ENCODE measurements at regions not wholly inside any gene's neighbourhood (a gene's known extent, or its start where the extent isn't known, plus 50 kb on each side); places are given as distances from the start of the nearest gene placed in this dataset.
"Not testable (repeated sequence)": the region's sequence is repeated elsewhere in the genome, so short reads cannot be mapped to it uniquely, and the experiment has no call there.

DNA sequence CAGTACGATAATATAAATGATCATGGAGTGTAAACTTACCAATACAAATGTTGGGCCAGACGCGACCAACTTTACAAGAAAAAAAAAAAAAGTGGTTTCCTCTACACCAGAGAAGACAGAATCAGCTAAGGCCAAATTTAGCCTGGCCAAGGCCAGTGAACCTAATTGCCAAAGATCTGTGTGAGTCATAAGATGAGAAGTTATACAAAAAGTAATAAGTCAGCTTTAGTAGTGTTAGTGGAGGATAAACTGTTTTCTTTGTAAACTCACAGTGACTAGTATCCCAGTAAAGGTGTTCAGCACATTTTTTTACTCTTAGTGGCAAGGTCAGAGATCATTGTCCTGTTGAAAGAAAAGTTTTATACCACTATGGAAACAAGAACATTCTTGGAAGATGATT lies 531.4 kb upstream of the TECRL start:
- no peak for DNase-seq

GRCh38 chr4:64935469-64936001 lies 526.3 kb upstream of the TECRL start:
- no peak for DNase-seq

DNA sequence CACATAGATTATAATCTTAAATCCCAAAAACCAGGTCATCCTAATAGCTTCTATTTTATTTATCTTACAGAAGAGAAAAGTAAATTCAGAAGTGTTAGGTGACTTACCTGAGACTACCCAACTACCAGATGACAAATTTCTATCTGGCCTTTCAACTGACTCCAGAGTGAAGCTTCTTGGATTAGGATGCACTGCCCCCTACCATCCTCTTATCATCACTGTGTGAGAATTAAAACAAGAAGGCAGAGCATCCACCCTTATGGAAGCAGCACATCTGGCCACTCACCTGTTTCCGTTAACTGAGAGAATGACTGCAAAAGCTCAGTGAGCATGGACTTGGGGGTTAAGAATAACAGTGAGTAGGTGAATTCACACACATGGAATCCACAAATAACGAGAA lies 502.6 kb upstream of the TECRL start:
- no peak for DNase-seq

GRCh38 chr4:64903986-64904385 lies 494.7 kb upstream of the TECRL start:
- no peak for DNase-seq

DNA sequence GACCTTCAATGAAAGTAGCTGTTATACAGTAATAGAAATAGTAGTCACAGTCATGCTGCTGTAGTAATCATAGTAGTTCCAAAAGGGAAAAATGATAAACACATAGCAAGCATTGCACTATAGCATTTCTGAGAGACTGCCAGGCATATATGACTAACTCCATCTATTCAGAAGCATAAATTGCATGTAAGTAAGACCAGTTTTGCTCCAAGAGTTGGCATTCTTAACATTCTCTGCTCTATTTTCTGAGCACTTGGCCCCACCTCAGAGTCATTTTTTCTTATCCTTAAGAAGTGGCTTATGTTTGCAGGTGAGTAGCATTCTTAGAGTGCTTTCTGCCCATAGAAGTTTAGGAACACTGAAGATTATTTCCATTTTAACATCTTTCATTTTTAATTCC lies 490.3 kb upstream of the TECRL start:
- DNase-seq, result no peak

- not testable (repeated sequence) for DNase-seq
Measured at GRCh38 chr4:64899030-64899429, 489.8 kb upstream of the TECRL start.

DNA sequence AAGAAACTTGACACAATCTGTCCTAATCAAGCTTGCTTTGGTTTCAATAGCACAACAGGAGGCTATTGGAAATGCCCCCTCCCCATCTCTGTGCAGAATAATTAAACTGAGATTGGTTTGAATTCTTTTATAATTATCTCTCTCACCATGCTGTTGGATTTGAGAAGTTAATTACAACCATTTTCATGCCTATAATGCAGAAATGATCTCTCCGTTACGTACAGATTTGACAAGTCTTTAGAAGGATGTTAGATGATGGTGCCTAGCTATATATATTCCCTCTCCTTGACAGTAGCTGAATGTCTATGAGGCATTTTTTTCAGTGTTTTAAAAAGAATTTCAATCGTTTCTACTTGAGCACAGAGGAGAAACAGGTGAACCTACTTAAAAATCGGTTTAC lies 488.4 kb upstream of the TECRL start:
- no peak for DNase-seq

DNA sequence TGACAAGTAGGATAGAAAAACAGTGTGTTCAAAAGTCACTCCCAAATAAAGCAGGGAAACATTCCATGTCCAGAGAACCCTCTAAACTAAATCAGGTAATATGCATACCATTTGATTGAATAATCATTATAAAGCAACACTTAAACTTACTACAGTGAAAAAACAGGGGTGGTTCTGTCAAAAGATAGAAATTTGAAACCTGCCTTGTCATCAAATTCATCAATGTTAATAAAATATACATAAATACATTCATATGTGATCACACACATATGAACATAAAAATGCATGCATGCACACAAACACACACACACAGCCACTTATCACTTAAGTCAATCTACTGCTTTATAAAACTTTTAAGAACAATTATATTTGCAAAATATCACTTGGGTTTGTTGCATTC lies 485.8 kb upstream of the TECRL start:
- no peak for DNase-seq

- DNase-seq, result no peak
Measured at GRCh38 chr4:64893205-64893604, 484.0 kb upstream of the TECRL start.

- no peak for DNase-seq
Measured at GRCh38 chr4:64889906-64890610, 480.8 kb upstream of the TECRL start.

DNA sequence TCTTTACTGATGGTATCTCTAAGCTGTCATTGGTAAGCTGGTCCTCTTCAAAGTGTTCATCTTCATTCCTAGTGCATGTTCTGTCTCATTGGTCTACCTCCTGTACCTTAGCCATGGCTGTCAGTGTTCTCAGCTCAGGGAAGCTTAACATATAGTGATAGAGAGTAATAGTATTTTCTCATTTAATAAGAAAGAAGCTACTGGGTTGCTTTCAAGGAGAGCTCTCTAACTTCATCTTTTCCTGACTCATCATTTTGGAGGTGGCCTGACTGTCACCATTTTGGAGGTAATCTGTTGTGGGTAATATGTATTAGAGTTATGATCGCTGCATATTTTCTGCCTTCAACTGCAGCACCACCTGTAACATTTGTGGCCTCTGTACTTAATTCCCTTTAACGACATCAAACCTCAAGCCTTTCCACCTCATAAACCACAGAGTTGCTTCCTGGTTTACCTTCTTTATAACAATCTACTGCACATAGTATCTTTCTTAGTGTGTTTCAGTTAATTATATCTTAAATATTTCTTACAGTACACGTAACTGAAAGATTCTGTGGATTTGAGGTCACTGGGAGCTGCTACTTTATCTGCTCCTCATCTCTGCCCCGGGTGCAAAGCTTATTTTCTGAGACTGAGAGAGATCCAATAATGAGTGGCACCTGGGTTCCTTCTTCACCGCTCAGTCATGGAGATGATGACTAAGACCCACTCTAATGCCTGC lies 474.0 kb upstream of the TECRL start:
- no peak for DNase-seq

DNA sequence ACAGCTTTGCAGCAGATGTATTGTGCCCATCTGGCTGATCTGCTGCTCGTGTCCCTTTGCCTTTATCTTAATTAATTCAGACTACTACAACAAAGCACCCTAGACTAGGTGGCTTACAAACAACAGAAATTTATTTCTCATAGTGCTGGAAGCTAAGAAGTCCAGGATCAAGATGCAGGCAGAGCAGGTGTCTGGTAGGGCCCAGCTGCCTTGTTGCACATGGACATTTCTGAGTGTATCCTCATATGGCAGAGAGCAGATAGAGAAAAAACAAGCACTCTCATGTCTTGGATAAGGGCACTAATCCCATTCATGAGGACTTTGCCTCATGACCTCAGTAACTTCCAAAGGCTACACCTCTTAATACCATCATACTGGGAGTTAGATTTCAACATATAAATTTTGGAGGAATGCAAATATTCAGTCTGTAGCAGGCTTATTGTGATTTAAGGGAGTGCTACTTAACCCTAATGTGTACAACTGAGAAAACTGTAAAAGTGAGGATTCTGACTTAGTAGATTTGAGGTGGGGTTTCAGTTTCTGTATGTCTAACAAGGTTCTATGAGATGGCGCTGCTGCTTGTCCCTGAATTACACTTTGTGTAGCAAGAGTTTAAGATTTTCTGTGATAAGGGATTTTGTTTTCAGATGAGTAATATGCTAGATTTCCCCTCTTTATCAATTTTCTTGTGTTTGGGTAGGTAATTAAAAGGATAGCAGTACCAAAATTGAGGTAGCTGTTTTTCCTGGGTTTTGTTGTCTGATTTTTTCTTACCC lies 473.2 kb upstream of the TECRL start:
- no peak for DNase-seq

GRCh38 chr4:64880557-64880956 lies 471.3 kb upstream of the TECRL start:
- no peak for DNase-seq

DNA sequence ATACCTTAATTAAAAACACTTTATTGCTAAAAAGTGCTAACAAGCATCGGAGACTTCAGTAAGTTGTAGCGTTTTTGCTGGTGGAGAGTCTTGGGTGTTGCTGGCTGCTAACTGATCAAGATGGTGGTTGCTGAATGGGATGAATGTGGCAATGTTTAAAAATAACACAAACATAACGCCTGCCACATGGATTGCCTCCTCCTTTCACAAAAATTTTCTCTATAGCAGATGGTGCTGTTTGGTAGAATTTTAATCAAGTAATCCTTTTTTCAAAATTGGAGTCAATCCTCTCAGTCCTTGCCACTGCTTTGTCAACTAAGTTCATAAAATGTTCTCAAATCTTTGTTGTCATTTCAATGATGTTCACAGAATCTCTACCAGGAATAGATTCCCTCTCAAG lies 466.8 kb upstream of the TECRL start:
- DNase-seq, result no peak

DNA sequence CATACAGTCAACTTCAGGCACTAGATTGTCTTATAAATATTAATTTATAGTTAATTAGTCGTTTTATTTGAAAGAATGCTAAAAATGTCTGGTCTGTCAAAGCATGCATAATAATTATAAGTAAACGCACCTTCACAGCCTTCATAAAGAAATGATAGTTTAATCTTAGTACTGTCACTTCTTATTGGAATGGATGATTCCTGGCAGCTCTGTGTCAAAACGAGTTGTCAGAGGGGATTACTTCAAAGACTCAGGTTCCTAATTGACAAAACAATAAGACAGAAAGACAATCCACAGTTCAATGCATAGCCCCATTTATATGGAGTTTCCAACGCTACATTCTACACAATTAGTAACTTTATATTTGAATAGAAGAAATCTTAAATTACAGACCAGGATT lies 461.3 kb upstream of the TECRL start:
- DNase-seq, result no peak

DNA sequence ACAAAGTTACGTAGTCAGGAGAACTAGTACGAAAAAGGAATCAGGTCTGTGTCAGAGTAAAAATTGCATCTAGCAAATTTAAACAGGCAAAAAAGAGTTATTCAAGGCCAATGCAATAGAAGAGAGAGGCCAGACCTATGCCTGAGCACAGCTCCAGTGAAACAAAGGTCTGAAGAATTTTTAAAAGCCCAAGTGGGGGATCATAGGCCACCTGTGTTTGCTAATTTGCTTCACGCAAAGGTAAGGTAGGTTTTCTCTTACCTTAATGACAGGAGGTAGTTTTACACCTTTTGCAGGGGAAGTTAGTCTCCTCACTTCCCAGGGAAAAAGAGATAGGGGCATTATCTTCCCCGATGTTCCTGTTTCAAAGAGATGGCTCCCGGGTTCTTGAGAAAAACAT lies 448.6 kb upstream of the TECRL start:
- DNase-seq, result no peak

- DNase-seq, result no peak
Measured at GRCh38 chr4:64857198-64857597, 447.9 kb upstream of the TECRL start.

- no peak for DNase-seq
Measured at GRCh38 chr4:64846417-64846816, 437.2 kb upstream of the TECRL start.

DNA sequence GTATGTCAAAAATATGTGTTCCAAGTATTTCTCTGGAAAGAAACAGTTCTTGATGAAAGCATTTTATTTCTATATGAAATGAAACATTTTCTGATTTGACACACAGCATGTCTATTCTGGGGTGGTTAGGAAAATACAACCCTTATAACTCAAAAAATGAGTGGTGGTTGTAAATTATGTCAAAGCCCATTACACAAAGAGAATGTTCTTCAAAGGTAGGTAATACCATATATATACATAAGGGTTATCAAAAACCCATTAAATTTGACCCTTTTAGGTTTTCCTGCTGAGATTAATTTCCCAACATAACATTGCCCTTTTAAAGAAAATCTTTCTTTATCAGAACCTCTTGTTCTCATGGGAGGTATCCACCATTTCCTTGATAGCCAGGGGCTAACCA lies 420.5 kb upstream of the TECRL start:
- no peak for DNase-seq

DNA sequence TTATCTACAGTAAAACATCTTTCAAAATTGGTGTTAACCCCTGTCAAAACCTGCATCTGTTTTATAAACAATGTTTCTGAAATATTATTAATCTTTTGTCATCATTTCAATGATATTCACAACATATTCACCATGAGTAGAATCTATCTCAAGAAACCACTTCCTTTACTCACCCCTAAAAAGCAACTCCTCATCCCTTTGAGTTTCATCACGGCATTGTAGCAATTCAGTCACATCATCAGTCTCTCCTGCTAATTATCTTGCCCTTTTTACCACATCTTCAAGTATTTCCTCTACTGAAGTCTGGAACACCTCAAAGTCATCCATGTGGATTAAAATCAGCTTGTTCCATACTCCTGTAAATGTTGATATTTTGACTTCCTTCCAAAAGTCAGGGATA lies 415.3 kb upstream of the TECRL start:
- no peak for DNase-seq

- DNase-seq, result no peak
Measured at GRCh38 chr4:64822405-64822804, 413.2 kb upstream of the TECRL start.

DNA sequence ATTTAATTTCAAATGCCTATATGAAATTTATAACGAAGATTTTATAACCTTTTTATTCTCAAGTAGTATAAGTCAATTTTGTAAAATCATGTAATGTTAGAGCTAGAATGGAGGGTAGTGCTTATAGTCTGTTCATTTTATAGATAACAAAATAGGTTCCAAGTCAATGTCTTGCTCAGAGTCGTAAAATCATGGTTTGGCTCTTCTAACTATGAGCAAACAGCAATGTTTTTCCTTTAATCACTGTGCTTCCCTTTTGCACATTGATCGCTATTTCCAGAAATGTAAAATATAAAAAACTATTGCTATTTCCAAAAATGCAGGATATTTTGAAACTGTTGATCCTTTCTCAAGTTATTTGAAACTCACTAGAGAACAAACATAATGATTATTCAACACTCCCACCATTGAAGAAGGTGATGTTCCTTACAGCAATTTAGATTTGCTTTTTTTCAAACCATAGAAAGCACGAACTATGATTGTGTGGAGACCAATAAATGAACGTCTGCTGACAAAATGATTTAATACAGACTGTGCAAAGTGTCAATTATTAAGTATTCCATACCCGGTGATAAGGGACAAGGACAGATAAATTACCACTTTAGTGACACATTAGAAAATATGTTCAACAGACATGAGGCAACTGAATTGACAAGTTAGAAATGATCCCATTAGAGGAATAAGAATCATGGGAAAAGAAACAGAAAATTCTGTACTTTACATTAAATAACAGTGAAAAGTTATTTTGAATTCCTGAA lies 412.1 kb upstream of the TECRL start:
- DNase-seq, result no peak

DNA sequence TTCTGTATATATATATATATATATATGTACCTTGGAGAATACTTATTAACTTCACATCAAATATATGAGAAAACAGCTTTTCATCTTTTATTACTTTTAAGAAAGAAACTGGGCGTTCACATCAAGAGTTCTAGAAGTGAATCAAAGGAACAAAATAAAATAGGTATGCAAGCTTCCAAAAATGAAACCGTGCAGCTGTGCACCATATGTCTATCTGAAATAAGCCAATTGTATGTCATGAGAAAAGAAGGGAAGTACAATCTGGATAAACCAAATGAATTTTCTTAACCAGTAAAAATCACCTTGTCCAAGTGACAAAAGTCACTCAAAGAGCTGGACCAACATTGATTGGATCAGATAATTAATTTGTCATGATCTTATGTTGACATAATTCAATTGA lies 405.4 kb upstream of the TECRL start:
- no peak for DNase-seq

Measured in stimulated activated CD4-positive, alpha-beta T cell treated with anti-CD3 and anti-CD28 coated beads, Interleukin-15, amount 100 ng/mL, for 24 hours (primary cell).